GM12891 (cell line): ENCODE measurements at regions not wholly inside any gene's neighbourhood (a gene's known extent, or its start where the extent isn't known, plus 50 kb on each side); places are given as distances from the start of the nearest gene placed in this dataset.

Experiments used
- POLR2A ChIP-seq: IDR thresholded peaks from 2 replicates; pipeline ENCODE4 v1.6.1; 2011; ENCODE audit warnings: low read depth, low read length, control low read depth
- POLR2AphosphoS5 ChIP-seq: IDR thresholded peaks from 2 replicates; pipeline ENCODE4 v1.6.1; 2011; ENCODE audit warnings: low read depth, low read length, control low read depth
- TAF1 ChIP-seq: IDR thresholded peaks from 2 replicates; pipeline ENCODE4 v1.6.1; 2011; ENCODE audit warnings: low read depth, low read length, control low read depth

GRCh38 chr5:110335361-110336066, 391.0 kb downstream of the TMEM232 start:
- TF ChIP-seq TAF1: no peak
- no peak for TF ChIP-seq POLR2A
- TF ChIP-seq POLR2AphosphoS5: no peak
